HEK293T (cell line): ENCODE measurements at regions not wholly inside any gene's neighbourhood (a gene's known extent, or its start where the extent isn't known, plus 50 kb on each side); places are given as distances from the start of the nearest gene placed in this dataset.

Experiments
- CTCF ChIA-PET: fragments of 350-600 bp; formaldehyde crosslinking; extraction: SDS; loops from one replicate; lab custom pipeline; 2021; ENCODE audit warnings: antibody characterized with exemption, inconsistent platforms; lab: Yijun Ruan, JAX
- POLR2A ChIA-PET: fragments of 350-600 bp; formaldehyde crosslinking; extraction: SDS; loops from one replicate; lab custom pipeline; 2020; ENCODE audit warnings: antibody characterized with exemption, inconsistent platforms; lab: Yijun Ruan, JAX
- DNase-seq: peaks from one replicate; pipeline ENCODE4 v3.0.0; 2012; ENCODE audit warnings: mixed read lengths; ENCODE audit errors: extremely low spot score
- ARNT ChIP-seq: fragments of 450-650 bp; IDR thresholded peaks from 2 replicates; pipeline ENCODE4 v1.6.1; 2017; ENCODE audit warnings: mild to moderate bottlenecking
- BHLHE40 ChIP-seq: fragments of 450-650 bp; IDR thresholded peaks from 2 replicates; pipeline ENCODE4 v1.6.1; 2016; ENCODE audit warnings: mild to moderate bottlenecking, moderate library complexity, borderline replicate concordance
- CTBP1 ChIP-seq: fragments of 450-650 bp; IDR thresholded peaks from 2 replicates; pipeline ENCODE4 v1.6.1; 2016; ENCODE audit warnings: borderline replicate concordance
- ELF4 ChIP-seq: fragments of 450-650 bp; IDR thresholded peaks from 2 replicates; pipeline ENCODE4 v1.6.1; 2017; ENCODE audit warnings: antibody characterized with exemption
- FOXA1 ChIP-seq: fragments of 450-650 bp; IDR thresholded peaks from 2 replicates; pipeline ENCODE4 v1.6.1; 2016; ENCODE audit warnings: mild to moderate bottlenecking
- FOXK2 ChIP-seq: fragments of 450-650 bp; IDR thresholded peaks from 2 replicates; pipeline ENCODE4 v1.6.1; 2016; ENCODE audit warnings: mild to moderate bottlenecking
- FOXM1 ChIP-seq: fragments of 450-650 bp; IDR thresholded peaks from 2 replicates; pipeline ENCODE4 v1.6.1; 2017; ENCODE audit warnings: mild to moderate bottlenecking, borderline replicate concordance
- HDGF ChIP-seq: fragments of 450-650 bp; IDR thresholded peaks from 2 replicates; pipeline ENCODE4 v1.6.1; 2017; ENCODE audit warnings: antibody characterized with exemption, borderline replicate concordance
- L3MBTL2 ChIP-seq: fragments of 450-650 bp; conservative IDR thresholded peaks from 2 replicates; pipeline ENCODE4 v1.6.1; 2016; ENCODE audit warnings: mild to moderate bottlenecking
- LEF1 ChIP-seq: fragments of 450-650 bp; IDR thresholded peaks from 2 replicates; pipeline ENCODE4 v1.6.1; 2017; ENCODE audit warnings: mild to moderate bottlenecking, borderline replicate concordance
- NFRKB ChIP-seq: fragments of 450-650 bp; IDR thresholded peaks from 2 replicates; pipeline ENCODE4 v1.6.1; 2016; ENCODE audit warnings: mild to moderate bottlenecking, moderate library complexity
- SP1 ChIP-seq: fragments of 450-650 bp; IDR thresholded peaks from 2 replicates; pipeline ENCODE4 v1.6.1; 2017
- SUZ12 ChIP-seq: fragments of 450-650 bp; IDR thresholded peaks from 2 replicates; pipeline ENCODE4 v1.6.1; 2016; ENCODE audit warnings: mild to moderate bottlenecking
- TARDBP ChIP-seq: fragments of 450-650 bp; IDR thresholded peaks from 2 replicates; pipeline ENCODE4 v1.6.1; 2016
- ZNF384 ChIP-seq: fragments of 450-650 bp; IDR thresholded peaks from 2 replicates; pipeline ENCODE4 v1.6.1; 2016
- TF ChIP-seq, protein P1 (sequence below): fragments of 450-650 bp; IDR thresholded peaks from 2 replicates; pipeline ENCODE4 v1.6.1; 2016

DNA sequence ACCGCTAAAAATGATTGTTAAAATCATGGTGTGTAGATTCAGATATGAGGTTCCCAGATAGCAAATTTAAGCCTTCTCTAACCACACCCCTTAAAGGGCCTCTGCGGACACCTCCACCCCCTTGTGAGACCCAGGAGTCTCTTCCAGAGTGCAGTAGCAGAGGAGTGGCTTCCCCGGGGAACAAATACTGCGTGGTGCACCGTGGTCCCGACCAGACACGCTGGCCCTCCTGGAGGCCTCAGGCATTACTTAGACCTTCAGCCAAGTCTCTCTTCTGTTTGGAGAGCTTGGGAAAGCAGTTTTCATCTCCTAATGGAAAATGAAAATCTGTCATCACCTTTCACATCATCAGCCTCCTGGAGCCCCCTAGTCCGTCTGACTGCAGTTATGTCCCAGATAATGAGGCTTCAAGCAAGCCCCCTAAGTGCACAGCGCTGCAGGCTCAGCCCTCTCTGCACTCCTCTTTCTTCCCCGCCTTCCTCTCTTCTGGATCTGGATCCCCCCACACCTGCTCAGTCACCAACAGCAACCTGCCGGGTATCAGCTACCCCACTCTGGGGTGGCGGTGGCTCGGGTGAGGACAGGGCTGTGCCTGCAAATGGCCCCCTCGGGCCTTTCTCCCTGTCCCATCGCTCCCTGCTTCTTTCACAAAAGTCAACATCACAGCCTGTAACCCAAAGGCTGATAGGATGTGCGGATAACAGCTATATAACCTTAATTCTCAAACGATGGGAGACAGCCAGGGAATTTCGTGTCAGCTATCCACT, 58.8 kb upstream of the TAGAP start:
- DNase-seq, result no peak
- ChIA-PET POLR2A (interaction anchor here (2.3 kb wide), 1 partner anchor 103 kb away, joined by 8 read pairs; the partner anchor contains the start of gene RSPH3), CTCF (interaction anchor here (0.5 to 1.7 kb wide), 13 partner anchors 10 to 292 kb away, joined by 3 to 8 read pairs (median 4); partner anchors contain the start of gene TAGAP)
- TF ChIP-seq FOXK2, result no peak
- no peak for TF ChIP-seq ELF4
- TF ChIP-seq, protein P1, sequence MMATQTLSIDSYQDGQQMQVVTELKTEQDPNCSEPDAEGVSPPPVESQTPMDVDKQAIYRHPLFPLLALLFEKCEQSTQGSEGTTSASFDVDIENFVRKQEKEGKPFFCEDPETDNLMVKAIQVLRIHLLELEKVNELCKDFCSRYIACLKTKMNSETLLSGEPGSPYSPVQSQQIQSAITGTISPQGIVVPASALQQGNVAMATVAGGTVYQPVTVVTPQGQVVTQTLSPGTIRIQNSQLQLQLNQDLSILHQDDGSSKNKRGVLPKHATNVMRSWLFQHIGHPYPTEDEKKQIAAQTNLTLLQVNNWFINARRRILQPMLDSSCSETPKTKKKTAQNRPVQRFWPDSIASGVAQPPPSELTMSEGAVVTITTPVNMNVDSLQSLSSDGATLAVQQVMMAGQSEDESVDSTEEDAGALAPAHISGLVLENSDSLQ, result no peak
- no peak for TF ChIP-seq CTBP1
- TF ChIP-seq ZNF384, result no peak
- TF ChIP-seq NFRKB, result no peak
- TF ChIP-seq SP1, result no peak
- no peak for TF ChIP-seq FOXM1
- TF ChIP-seq SUZ12, result no peak
- no peak for TF ChIP-seq L3MBTL2
- TF ChIP-seq TARDBP, result no peak
- TF ChIP-seq HDGF, result no peak
- TF ChIP-seq ARNT, result no peak
- no peak for TF ChIP-seq BHLHE40
- no peak for TF ChIP-seq FOXA1

DNA sequence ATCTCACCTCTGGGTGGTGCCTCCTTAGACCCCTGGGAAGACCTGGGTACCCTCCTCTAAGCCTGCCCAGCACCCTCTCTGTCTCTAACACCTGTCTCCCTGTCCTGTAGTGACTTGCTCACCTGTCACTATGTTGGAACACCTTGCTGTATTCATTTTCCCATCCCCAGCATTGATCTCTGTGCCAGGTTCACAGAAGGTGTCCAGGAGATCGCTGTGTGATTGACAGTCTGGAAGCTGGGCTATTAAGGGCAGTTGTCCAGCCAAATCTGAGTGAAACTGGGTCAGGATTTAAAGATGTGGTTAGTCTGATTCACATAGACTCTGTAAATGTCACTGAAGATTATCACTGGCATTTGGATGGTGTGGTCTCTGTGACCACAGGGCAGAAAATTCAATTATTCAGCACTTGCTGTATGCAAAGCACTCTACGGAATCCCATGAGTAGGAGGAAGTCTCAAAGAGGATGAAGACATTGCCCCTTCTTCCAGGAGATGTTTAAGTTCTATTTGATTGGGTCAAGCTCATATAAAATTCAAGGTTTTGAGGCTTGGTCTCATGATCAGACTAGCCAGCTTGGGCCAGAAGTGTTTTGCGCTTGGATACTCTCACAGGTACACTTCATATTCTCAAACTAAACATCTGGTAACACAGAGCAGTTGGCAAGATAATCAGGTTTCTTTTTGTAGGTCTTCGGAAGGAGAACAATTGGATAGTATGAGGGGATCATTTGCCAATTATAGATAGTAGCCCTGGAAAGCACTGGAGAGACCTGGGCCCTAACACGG, 57.8 kb upstream of the TAGAP start:
- DNase-seq, result no peak
- TF ChIP-seq FOXK2 (no peak), TARDBP (no peak), FOXA1 (no peak), SP1 (no peak), L3MBTL2 (no peak), SUZ12 (no peak), FOXM1 (no peak), LEF1 (no peak), NFRKB (no peak), ZNF384 (no peak), ELF4 (no peak), HDGF (no peak), CTBP1 (no peak), ARNT (no peak), BHLHE40 (no peak)
- TF ChIP-seq, protein P1, result no peak
- POLR2A ChIA-PET, result interaction anchor here (1.3 kb wide), 1 partner anchor 102 kb away, joined by 5 read pairs; the partner anchor contains the start of gene RSPH3
- CTCF ChIA-PET, result no interaction called here

DNA sequence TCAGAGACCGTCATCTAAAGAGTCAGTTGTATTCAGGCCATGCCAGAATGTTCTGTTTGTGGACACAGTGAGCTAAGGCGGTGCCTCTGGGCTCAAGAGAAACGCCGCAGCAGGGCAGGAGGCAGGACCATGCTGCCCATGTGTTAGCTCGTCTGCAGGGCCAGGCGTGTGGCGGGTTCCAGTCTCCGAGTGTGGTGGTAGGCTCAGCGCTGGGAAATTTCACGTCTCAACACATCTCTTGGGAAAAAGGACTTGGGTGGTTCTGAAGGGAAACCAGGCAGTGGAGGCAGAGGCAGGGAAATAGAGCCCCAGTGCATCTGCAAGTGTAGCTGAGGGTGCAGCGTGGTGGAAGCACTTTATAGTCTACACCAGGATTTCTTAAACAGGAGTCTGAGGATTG, 56.9 kb upstream of the TAGAP start:
- TF ChIP-seq TARDBP (no peak), BHLHE40 (no peak), L3MBTL2 (no peak), SUZ12 (no peak), CTBP1 (no peak), FOXK2 (no peak), NFRKB (no peak), FOXA1 (no peak), ELF4 (no peak), HDGF (no peak), LEF1 (no peak), ARNT (no peak), FOXM1 (no peak), ZNF384 (no peak), SP1 (no peak)
- TF ChIP-seq, protein P1, result no peak
- CTCF ChIA-PET, result no interaction called here
- no peak for DNase-seq
- POLR2A ChIA-PET, result no interaction called here

DNA sequence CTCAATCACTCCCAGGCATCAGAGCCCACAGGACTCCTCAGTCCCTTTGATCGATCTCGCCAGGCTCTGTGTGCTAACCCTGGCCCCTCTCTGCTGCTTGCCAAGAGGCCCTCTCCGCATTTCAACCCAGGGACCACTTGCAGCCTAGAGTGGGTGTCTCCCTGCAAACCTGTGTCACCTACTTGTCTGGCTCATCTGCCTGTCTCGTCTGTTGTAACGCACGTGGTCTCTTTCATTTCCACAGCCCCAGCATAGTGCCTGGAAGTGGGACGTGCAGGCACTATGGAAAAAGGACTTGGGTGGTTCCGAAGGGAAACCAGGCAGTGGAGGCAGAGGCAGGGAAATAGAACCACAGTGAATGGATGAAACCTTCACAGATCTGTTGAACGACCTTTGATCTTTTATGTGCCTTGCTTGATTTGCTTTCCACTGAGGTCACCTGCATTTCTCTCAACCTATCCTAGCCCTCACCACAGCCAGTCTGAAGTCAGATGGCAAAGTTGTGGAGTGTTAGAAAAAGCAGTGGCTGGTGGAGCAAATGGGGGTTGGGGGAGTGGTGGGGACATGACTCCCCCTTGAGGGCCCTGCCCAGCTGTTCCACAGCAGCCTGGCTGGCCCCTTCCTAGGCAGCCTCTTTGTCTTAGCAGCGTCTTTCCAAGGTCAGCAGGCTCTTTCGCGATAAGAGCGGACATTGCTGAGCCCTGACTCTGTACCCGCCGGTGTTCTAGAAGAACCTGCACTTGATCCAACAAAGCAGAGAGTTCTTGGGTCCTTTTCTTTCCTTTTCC, 55.8 kb upstream of the TAGAP start:
- CTCF ChIA-PET, result no interaction called here
- TF ChIP-seq ZNF384 (no peak), SP1 (no peak), FOXK2 (no peak), SUZ12 (no peak)
- POLR2A ChIA-PET, result no interaction called here
- DNase-seq, result no peak

DNA sequence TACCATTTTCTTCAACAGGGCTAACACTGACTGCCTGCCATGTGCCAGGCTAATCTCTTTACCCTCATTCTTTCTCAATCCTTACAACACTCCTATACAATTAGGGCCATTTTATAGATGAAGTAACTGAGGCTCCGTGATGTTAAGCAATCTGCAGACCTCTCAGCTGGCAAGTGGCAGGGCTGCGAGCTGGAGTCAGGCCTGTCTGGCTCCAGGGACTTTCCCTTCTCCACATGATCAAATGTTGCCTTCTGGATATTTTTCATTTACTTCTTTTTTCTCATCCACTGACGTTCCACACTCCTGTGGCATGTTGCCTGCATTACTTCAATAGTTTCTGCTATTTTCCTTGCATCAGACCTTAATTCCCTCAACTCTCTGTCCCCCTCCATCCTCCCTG, 55.2 kb upstream of the TAGAP start:
- TF ChIP-seq ARNT (no peak), ZNF384 (0 out of 2 replicates have a peak, but pooled peaks have one; percentile 0)
- ChIA-PET CTCF (no interaction called here), POLR2A (no interaction called here)
- no peak for DNase-seq
